ENCODE measurements at regions not wholly inside any gene's neighbourhood (a gene's known extent, or its start where the extent isn't known, plus 50 kb on each side); places are given as distances from the start of the nearest gene placed in this dataset.

DNA sequence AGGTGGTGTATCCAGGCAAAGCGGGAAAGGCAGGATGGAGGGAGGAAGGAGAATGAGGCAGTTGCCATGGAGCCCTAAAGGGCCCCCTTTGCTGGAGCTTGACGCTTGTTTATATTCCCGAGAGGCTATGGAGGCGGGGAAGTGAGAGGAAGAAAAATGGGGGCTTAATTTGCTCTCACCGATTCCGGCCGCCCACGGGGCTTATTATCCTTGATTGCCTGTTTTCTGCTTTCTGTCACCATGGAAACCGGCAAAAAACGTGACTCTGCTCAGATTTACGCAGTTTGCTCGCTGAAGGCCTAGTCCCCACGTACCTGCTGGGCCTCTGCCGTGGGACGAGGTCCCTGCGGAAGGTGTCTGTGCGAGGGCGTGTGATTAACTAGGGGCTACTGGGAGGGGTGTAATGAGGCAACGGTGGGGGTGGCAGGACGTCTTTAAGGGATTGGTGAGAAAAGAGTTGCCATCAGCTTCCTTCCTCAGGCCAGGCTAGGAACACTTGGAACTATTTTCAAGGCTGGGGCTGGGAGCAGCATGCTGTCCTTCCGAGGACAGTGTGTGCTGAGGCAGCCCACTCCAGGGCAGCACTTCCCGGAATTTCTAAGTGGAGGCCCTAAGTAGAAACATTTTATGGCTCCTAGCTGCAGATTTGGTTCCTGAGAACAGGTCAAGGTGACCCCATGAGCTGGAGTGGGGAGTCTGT lies 110.8 kb upstream of the NDN start:
- TF ChIP-seq GATA2 (IDR thresholded peaks at IDR 0.05; ENCODE audit: low read depth, low read length), result no peak
- TF ChIP-seq GATA3 (IDR thresholded peaks at IDR 0.05; ENCODE audit: low read depth, low read length), result no peak

Measured in SH-SY5Y (cell line).